Loucy (cell line): ENCODE measurements at regions not wholly inside any gene's neighbourhood (a gene's known extent, or its start where the extent isn't known, plus 50 kb on each side); places are given as distances from the start of the nearest gene placed in this dataset.

Source experiments
- EZH2phosphoT487 ChIP-seq: fragments of 200-600 bp; IDR thresholded peaks from 2 replicates; pipeline ENCODE4 v1.6.1; 2018; ENCODE audit warnings: antibody characterized with exemption, mild to moderate bottlenecking, moderate library complexity, borderline replicate concordance
- TF ChIP-seq, protein P1 (sequence below): fragments of 200-600 bp; sonication (generic); conservative IDR thresholded peaks from 2 replicates; pipeline ENCODE4 v1.5.1; 2014; ENCODE audit warnings: mild to moderate bottlenecking, antibody characterized with exemption, low read length

DNA sequence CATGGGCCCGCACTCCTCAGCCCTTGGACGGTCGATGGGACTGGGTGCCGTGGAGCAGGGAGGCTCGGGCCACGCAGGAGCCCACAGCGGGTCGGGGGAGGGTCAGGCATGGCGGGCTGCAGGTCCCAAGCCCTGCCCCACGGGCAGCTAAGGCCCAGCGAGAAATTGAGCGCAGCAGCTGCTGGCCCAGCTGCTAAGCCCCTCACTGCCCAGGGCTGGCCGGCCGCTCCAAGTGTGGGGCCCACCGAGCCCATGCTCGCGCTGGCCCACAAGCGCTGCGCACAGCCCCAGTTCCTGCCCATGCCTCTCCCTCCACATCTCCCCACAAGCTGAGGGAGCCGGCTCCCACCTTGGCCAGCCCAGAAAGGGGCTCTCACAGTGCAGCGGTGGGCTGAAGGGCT is 259.4 kb downstream of the VGLL3 start:
- TF ChIP-seq, protein P1, sequence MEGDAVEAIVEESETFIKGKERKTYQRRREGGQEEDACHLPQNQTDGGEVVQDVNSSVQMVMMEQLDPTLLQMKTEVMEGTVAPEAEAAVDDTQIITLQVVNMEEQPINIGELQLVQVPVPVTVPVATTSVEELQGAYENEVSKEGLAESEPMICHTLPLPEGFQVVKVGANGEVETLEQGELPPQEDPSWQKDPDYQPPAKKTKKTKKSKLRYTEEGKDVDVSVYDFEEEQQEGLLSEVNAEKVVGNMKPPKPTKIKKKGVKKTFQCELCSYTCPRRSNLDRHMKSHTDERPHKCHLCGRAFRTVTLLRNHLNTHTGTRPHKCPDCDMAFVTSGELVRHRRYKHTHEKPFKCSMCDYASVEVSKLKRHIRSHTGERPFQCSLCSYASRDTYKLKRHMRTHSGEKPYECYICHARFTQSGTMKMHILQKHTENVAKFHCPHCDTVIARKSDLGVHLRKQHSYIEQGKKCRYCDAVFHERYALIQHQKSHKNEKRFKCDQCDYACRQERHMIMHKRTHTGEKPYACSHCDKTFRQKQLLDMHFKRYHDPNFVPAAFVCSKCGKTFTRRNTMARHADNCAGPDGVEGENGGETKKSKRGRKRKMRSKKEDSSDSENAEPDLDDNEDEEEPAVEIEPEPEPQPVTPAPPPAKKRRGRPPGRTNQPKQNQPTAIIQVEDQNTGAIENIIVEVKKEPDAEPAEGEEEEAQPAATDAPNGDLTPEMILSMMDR = no peak
- no peak for TF ChIP-seq EZH2phosphoT487
